ENCODE measurements at regions not wholly inside any gene's neighbourhood (a gene's known extent, or its start where the extent isn't known, plus 50 kb on each side); places are given as distances from the start of the nearest gene placed in this dataset.

GRCh38 chr22:47929646-47930185 is 1167.3 kb downstream of the TBC1D22A start:
- H3K27ac Mint-ChIP-seq (ENCODE audit: unreplicated experiment): no peak overlapping the region
- no peak for TF ChIP-seq CTCF (conservative IDR thresholded peaks at IDR 0.05)
- H3K4me3 Mint-ChIP-seq: no peak overlapping the region
- peaks cover 9% of the 10 kb centered on the region for H3K9me3 Mint-ChIP-seq
- H3K36me3 Mint-ChIP-seq (ENCODE audit: low read depth): peaks cover 2% of the 10 kb centered on the region
- no peak for DNase-seq (ENCODE audit: low read depth, low spot score)
- peaks cover 9% of the 10 kb centered on the region for H3K4me1 Mint-ChIP-seq
- peaks cover 21% of the 10 kb centered on the region for H3K27me3 Mint-ChIP-seq (ENCODE audit: low read depth)

GRCh38 chr22:47929073-47929472 is 1166.6 kb downstream of the TBC1D22A start:
- TF ChIP-seq CTCF (conservative IDR thresholded peaks at IDR 0.05): no peak
- peaks cover 9% of the 10 kb centered on the region for H3K9me3 Mint-ChIP-seq
- no peak overlapping the region for H3K27ac Mint-ChIP-seq (ENCODE audit: unreplicated experiment)
- no peak for DNase-seq (ENCODE audit: low read depth, low spot score)
- no peak overlapping the region for H3K4me3 Mint-ChIP-seq
- peaks cover 9% of the 10 kb centered on the region for H3K4me1 Mint-ChIP-seq
- H3K36me3 Mint-ChIP-seq (ENCODE audit: low read depth): peaks cover 2% of the 10 kb centered on the region
- H3K27me3 Mint-ChIP-seq (ENCODE audit: low read depth): peaks cover 23% of the 10 kb centered on the region

GRCh38 chr22:47928631-47929030 is 1166.2 kb downstream of the TBC1D22A start:
- H3K27me3 Mint-ChIP-seq (ENCODE audit: low read depth): peaks cover 25% of the 10 kb centered on the region
- H3K9me3 Mint-ChIP-seq: peaks cover 13% of the 10 kb centered on the region
- no peak for DNase-seq (ENCODE audit: low read depth, low spot score)
- no peak for TF ChIP-seq CTCF (conservative IDR thresholded peaks at IDR 0.05)
- no peak overlapping the region for H3K27ac Mint-ChIP-seq (ENCODE audit: unreplicated experiment)
- no peak overlapping the region for H3K4me3 Mint-ChIP-seq
- H3K36me3 Mint-ChIP-seq (ENCODE audit: low read depth): peaks cover 2% of the 10 kb centered on the region
- peaks cover 9% of the 10 kb centered on the region for H3K4me1 Mint-ChIP-seq

- H3K27ac Mint-ChIP-seq (ENCODE audit: unreplicated experiment): no peak overlapping the region
- H3K36me3 Mint-ChIP-seq (ENCODE audit: low read depth): peaks cover 2% of the 10 kb centered on the region
- H3K4me1 Mint-ChIP-seq: peaks cover 9% of the 10 kb centered on the region
- peaks cover 13% of the 10 kb centered on the region for H3K9me3 Mint-ChIP-seq
- H3K27me3 Mint-ChIP-seq (ENCODE audit: low read depth): peaks cover 26% of the 10 kb centered on the region
- H3K4me3 Mint-ChIP-seq: no peak overlapping the region
- TF ChIP-seq CTCF (conservative IDR thresholded peaks at IDR 0.05): no peak
- DNase-seq (ENCODE audit: low read depth, low spot score): no peak
Measured at GRCh38 chr22:47927648-47928210, 1165.3 kb downstream of the TBC1D22A start.

GRCh38 chr22:47923011-47923427 is 1160.6 kb downstream of the TBC1D22A start:
- DNase-seq (ENCODE audit: low read depth, low spot score): no peak
- peaks cover 8% of the 10 kb centered on the region for H3K9me3 Mint-ChIP-seq
- no peak overlapping the region for H3K27ac Mint-ChIP-seq (ENCODE audit: unreplicated experiment)
- TF ChIP-seq CTCF (conservative IDR thresholded peaks at IDR 0.05): no peak
- H3K36me3 Mint-ChIP-seq (ENCODE audit: low read depth): peaks cover 2% of the 10 kb centered on the region
- peaks cover 19% of the 10 kb centered on the region for H3K27me3 Mint-ChIP-seq (ENCODE audit: low read depth)
- peaks cover 22% of the 10 kb centered on the region for H3K4me1 Mint-ChIP-seq
- H3K4me3 Mint-ChIP-seq: no peak overlapping the region

Measured in neural crest cell (in vitro differentiated cells).